ENCODE measurements at regions not wholly inside any gene's neighbourhood (a gene's known extent, or its start where the extent isn't known, plus 50 kb on each side); places are given as distances from the start of the nearest gene placed in this dataset.

DNA sequence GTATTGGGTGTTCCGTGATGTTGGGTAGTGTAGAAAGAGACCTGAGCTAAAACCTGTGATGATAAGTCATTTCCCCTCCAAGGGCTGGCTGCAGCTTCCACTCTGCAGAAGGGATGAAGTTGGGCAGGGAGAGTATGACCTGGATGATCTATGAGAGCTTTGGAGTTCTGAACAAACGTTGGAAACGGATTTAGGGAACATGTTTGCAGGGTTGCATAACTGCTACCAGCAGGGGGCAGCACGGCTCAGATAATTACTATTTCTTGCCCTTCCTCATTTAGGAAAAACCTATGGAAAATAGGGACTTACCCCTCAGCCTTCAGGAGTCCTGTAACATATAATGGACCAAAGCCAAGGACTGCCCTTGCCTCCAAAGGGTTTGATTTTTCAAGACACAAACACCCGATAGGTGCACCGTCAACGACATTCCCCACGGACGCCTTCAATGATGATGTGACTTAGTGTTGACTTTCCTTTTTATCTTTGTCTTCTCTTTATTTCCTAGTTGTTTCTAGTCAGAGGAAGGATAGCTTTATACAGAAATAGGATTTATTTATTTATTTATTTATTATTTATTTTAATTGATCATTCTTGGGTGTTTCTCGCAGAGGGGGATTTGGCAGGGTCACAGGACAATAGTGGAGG, 164.9 kb upstream of the SASH1 start:
- Histone ChIP-seq H3K36me3 (ENCODE audit: insufficient read depth, low read length) (no peaks in the 10 kb centered on the region), H3K4me1 (ENCODE audit: insufficient read depth, low read length) (no peaks in the 10 kb centered on the region), H3K79me2 (ENCODE audit: insufficient read depth, low read length) (no peaks in the 10 kb centered on the region), H3K27ac (ENCODE audit: low read depth, low read length) (no peak overlapping the region), H3K9ac (ENCODE audit: low read length) (no peak overlapping the region), H4K20me1 (ENCODE audit: insufficient read depth, low read length) (no peaks in the 10 kb centered on the region), H3K4me2 (ENCODE audit: low read length) (no peak overlapping the region), H3K27me3 (ENCODE audit: insufficient read depth, low read length) (no peaks in the 10 kb centered on the region), H3K4me3 (ENCODE audit: insufficient read depth, low read depth, low read length) (no peak overlapping the region), H3K9me3 (ENCODE audit: insufficient read depth, low read depth, low read length) (no peaks in the 10 kb centered on the region), H2AFZ (ENCODE audit: low read depth, low read length) (no peak overlapping the region)
- Mint-ChIP-seq H3K27me3 (ENCODE audit: low read depth, unreplicated experiment) (no peaks in the 10 kb centered on the region), H3K27ac (ENCODE audit: unreplicated experiment) (no peak overlapping the region), H3K36me3 (ENCODE audit: low read depth, unreplicated experiment) (no peaks in the 10 kb centered on the region), H3K4me3 (ENCODE audit: unreplicated experiment) (no peak overlapping the region), H3K4me1 (ENCODE audit: low read depth, unreplicated experiment) (no peaks in the 10 kb centered on the region), H3K9me3 (ENCODE audit: unreplicated experiment) (no peaks in the 10 kb centered on the region)
- FAIRE-seq (peak; percentile 93), DNase-seq (ENCODE audit: low read depth) (no peak)
- TF ChIP-seq EZH2 (IDR thresholded peaks at IDR 0.05; ENCODE audit: insufficient read depth, low read length), result no peak
- TF ChIP-seq, protein P1, sequence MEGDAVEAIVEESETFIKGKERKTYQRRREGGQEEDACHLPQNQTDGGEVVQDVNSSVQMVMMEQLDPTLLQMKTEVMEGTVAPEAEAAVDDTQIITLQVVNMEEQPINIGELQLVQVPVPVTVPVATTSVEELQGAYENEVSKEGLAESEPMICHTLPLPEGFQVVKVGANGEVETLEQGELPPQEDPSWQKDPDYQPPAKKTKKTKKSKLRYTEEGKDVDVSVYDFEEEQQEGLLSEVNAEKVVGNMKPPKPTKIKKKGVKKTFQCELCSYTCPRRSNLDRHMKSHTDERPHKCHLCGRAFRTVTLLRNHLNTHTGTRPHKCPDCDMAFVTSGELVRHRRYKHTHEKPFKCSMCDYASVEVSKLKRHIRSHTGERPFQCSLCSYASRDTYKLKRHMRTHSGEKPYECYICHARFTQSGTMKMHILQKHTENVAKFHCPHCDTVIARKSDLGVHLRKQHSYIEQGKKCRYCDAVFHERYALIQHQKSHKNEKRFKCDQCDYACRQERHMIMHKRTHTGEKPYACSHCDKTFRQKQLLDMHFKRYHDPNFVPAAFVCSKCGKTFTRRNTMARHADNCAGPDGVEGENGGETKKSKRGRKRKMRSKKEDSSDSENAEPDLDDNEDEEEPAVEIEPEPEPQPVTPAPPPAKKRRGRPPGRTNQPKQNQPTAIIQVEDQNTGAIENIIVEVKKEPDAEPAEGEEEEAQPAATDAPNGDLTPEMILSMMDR (IDR thresholded peaks at IDR 0.05; ENCODE audit: insufficient read depth, low read depth, low read length), result peak; percentile 76

DNA sequence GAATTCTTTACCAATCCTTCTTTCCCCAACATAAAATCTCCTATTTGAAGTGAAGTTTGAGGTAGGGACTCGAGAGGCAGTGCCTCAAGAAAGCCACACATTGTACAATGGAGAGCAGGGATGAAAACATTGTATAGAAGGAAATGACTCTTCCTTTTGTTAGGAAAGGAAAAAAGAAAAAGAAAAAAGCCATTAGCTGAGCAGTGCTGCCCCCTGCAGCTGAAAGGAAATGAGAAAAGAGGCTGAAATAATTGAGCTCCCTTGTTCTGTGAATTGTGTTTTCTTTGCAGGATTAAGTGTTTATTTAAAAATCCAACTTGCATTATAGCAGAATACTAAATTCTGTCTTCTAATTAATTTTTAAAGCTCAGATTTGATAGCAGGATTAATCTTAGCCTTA, 162.9 kb upstream of the SASH1 start:
- TF ChIP-seq, protein P1 (IDR thresholded peaks at IDR 0.05; ENCODE audit: insufficient read depth, low read depth, low read length), result peak; percentile 68
- TF ChIP-seq EZH2 (IDR thresholded peaks at IDR 0.05; ENCODE audit: insufficient read depth, low read length), result no peak
- Histone ChIP-seq H3K9ac (ENCODE audit: low read length) (no peak overlapping the region), H3K27ac (ENCODE audit: low read depth, low read length) (no peak overlapping the region), H2AFZ (ENCODE audit: low read depth, low read length) (peak overlapping the region; percentile 31), H3K9me3 (ENCODE audit: insufficient read depth, low read depth, low read length) (no peaks in the 10 kb centered on the region), H3K36me3 (ENCODE audit: insufficient read depth, low read length) (no peaks in the 10 kb centered on the region), H3K79me2 (ENCODE audit: insufficient read depth, low read length) (no peaks in the 10 kb centered on the region), H4K20me1 (ENCODE audit: insufficient read depth, low read length) (no peaks in the 10 kb centered on the region), H3K4me1 (ENCODE audit: insufficient read depth, low read length) (no peaks in the 10 kb centered on the region), H3K4me3 (ENCODE audit: insufficient read depth, low read depth, low read length) (no peak overlapping the region), H3K4me2 (ENCODE audit: low read length) (no peak overlapping the region), H3K27me3 (ENCODE audit: insufficient read depth, low read length) (no peaks in the 10 kb centered on the region)
- DNase-seq (ENCODE audit: low read depth) (no peak), FAIRE-seq (no peak)
- Mint-ChIP-seq H3K9me3 (ENCODE audit: unreplicated experiment) (no peaks in the 10 kb centered on the region), H3K4me1 (ENCODE audit: low read depth, unreplicated experiment) (no peaks in the 10 kb centered on the region), H3K27me3 (ENCODE audit: low read depth, unreplicated experiment) (no peaks in the 10 kb centered on the region), H3K4me3 (ENCODE audit: unreplicated experiment) (no peak overlapping the region), H3K27ac (ENCODE audit: unreplicated experiment) (no peak overlapping the region), H3K36me3 (ENCODE audit: low read depth, unreplicated experiment) (no peaks in the 10 kb centered on the region)

DNA sequence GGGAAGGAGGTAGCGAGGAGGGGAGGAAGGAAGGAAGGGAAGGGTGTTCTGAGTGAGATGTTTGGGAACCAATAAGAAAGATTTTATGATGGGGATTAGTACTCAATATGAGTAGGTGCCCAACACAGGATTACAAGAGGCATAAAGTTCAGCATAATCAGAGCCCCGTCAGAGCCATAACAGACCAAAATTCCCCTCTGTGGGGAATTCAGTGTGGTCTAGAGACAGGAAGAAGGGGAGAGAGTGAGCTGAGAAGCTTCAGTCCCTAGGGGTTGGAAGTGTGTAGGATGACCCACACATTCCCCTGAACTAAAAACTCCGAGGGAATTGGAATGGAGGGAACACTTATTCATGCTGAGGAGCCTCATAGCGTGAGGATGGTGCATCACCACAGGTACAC, 160.3 kb upstream of the SASH1 start:
- no peaks in the 10 kb centered on the region for H3K4me1 ChIP-seq (ENCODE audit: insufficient read depth, low read length)
- H3K36me3 ChIP-seq (ENCODE audit: insufficient read depth, low read length), result no peaks in the 10 kb centered on the region
- no peak for DNase-seq (ENCODE audit: low read depth)
- no peaks in the 10 kb centered on the region for H3K27me3 ChIP-seq (ENCODE audit: insufficient read depth, low read length)
- Mint-ChIP-seq H3K27me3 (ENCODE audit: low read depth, unreplicated experiment) (no peaks in the 10 kb centered on the region), H3K36me3 (ENCODE audit: low read depth, unreplicated experiment) (no peaks in the 10 kb centered on the region), H3K4me1 (ENCODE audit: low read depth, unreplicated experiment) (no peaks in the 10 kb centered on the region), H3K9me3 (ENCODE audit: unreplicated experiment) (no peaks in the 10 kb centered on the region), H3K4me3 (ENCODE audit: unreplicated experiment) (no peak overlapping the region), H3K27ac (ENCODE audit: unreplicated experiment) (no peak overlapping the region)
- H3K4me2 ChIP-seq (ENCODE audit: low read length), result no peak overlapping the region
- FAIRE-seq, result no peak
- H3K4me3 ChIP-seq (ENCODE audit: insufficient read depth, low read depth, low read length), result no peak overlapping the region
- TF ChIP-seq, protein P1 (IDR thresholded peaks at IDR 0.05; ENCODE audit: insufficient read depth, low read depth, low read length), result no peak
- no peak for TF ChIP-seq EZH2 (IDR thresholded peaks at IDR 0.05; ENCODE audit: insufficient read depth, low read length)
- no peaks in the 10 kb centered on the region for H3K79me2 ChIP-seq (ENCODE audit: insufficient read depth, low read length)
- no peak overlapping the region for H3K27ac ChIP-seq (ENCODE audit: low read depth, low read length)
- H3K9ac ChIP-seq (ENCODE audit: low read length), result no peak overlapping the region
- H2AFZ ChIP-seq (ENCODE audit: low read depth, low read length), result no peak overlapping the region
- no peaks in the 10 kb centered on the region for H4K20me1 ChIP-seq (ENCODE audit: insufficient read depth, low read length)
- H3K9me3 ChIP-seq (ENCODE audit: insufficient read depth, low read depth, low read length), result no peaks in the 10 kb centered on the region

All from astrocyte (in vitro differentiated cells and primary cell).